Smooth muscle cell (in vitro differentiated cells): ENCODE measurements at regions not wholly inside any gene's neighbourhood (a gene's known extent, or its start where the extent isn't known, plus 50 kb on each side); places are given as distances from the start of the nearest gene placed in this dataset.
A peak's percentile ranks its signal among the peaks of the same experiment; 100 is the strongest.

ENCODE experiments used
- DNase-seq: peaks from one replicate; lab custom pipeline; 2025; ENCODE audit not compliant: unreplicated experiment; lab: John Stamatoyannopoulos, UW
- H2AFZ ChIP-seq: fragments of 200-600 bp; sonication (generic); 2 replicates; pipeline ENCODE4 v1.6.0; 2016; ENCODE audit warnings: antibody characterized with exemption, low read depth, mild to moderate bottlenecking
- H3F3A ChIP-seq: fragments of 200-600 bp; sonication (generic); 2 replicates; pipeline ENCODE4 v1.6.0; 2017; ENCODE audit warnings: antibody characterized with exemption, low read depth
- H3K27ac ChIP-seq: fragments of 200-600 bp; sonication (generic); 2 replicates; pipeline ENCODE4 v1.5.1; 2016; ENCODE audit warnings: low read depth, mild to moderate bottlenecking
- H3K27me3 ChIP-seq: fragments of 200-600 bp; sonication (generic); 2 replicates; pipeline ENCODE4 v1.6.1; 2016; ENCODE audit warnings: low read depth, mild to moderate bottlenecking
- H3K36me3 ChIP-seq: fragments of 200-600 bp; sonication (generic); 2 replicates; pipeline ENCODE4 v1.5.1; 2016; ENCODE audit warnings: low read depth
- H3K4me1 ChIP-seq: fragments of 200-600 bp; sonication (generic); 2 replicates; pipeline ENCODE4 v1.5.1; 2016; ENCODE audit warnings: low read depth
- H3K4me2 ChIP-seq: fragments of 200-600 bp; sonication (generic); 2 replicates; pipeline ENCODE4 v1.6.0; 2016; ENCODE audit warnings: mild to moderate bottlenecking
- H3K4me3 ChIP-seq: fragments of 200-600 bp; sonication (generic); 2 replicates; pipeline ENCODE4 v1.5.1; 2016; ENCODE audit warnings: mild to moderate bottlenecking
- H3K79me2 ChIP-seq: fragments of 200-600 bp; sonication (generic); 2 replicates; pipeline ENCODE4 v1.6.0; 2016; ENCODE audit warnings: low read depth, mild to moderate bottlenecking
- H3K9ac ChIP-seq: fragments of 200-600 bp; sonication (generic); 2 replicates; pipeline ENCODE4 v1.6.0; 2016; ENCODE audit warnings: low read depth
- H3K9me3 ChIP-seq: fragments of 200-600 bp; sonication (generic); replicated peaks from 2 replicates; pipeline ENCODE4 v1.5.1; 2016; ENCODE audit warnings: low read depth
- H4K20me1 ChIP-seq: fragments of 200-600 bp; sonication (generic); 2 replicates; pipeline ENCODE4 v1.6.0; 2016; ENCODE audit warnings: low read depth
- CTCF ChIP-seq: fragments of 200-600 bp; sonication (generic); IDR thresholded peaks from 2 replicates; pipeline ENCODE4 v1.5.1; 2017; ENCODE audit warnings: borderline replicate concordance, mild to moderate bottlenecking, antibody characterized with exemption; ENCODE audit not compliant: insufficient read depth, poor library complexity, severe bottlenecking
- WGBS: methylation state at CpG from one replicate; pipeline ENCODE4 v1.1.7; 2016; ENCODE audit warnings: low lambda C conversion rate; 5-methylcytosine and 5-hydroxymethylcytosine counted together

GRCh38 chr12:63362166-63362565 lies 211.2 kb upstream of the AVPR1A start:
- Histone ChIP-seq H3K4me2 (no peak overlapping the region), H3K9me3 (no peaks in the 10 kb centered on the region), H3K36me3 (no peaks in the 10 kb centered on the region), H3K4me1 (no peaks in the 10 kb centered on the region), H3K4me3 (no peak overlapping the region), H3K27ac (no peak overlapping the region), H2AFZ (no peak overlapping the region), H3K9ac (no peak overlapping the region), H3F3A (no peaks in the 10 kb centered on the region), H3K79me2 (no peaks in the 10 kb centered on the region), H4K20me1 (no peaks in the 10 kb centered on the region), H3K27me3 (no peaks in the 10 kb centered on the region)
- TF ChIP-seq CTCF = no peak
- WGBS = 93% methylated on average over 2 of the region's 2 CpGs
- DNase-seq = no peak

GRCh38 chr12:63354969-63355368 lies 204.0 kb upstream of the AVPR1A start:
- Histone ChIP-seq H3K9ac (no peak overlapping the region), H3K79me2 (no peaks in the 10 kb centered on the region), H2AFZ (no peak overlapping the region), H3F3A (no peaks in the 10 kb centered on the region), H3K9me3 (no peaks in the 10 kb centered on the region), H4K20me1 (no peaks in the 10 kb centered on the region), H3K4me2 (no peak overlapping the region), H3K36me3 (no peaks in the 10 kb centered on the region), H3K27me3 (no peaks in the 10 kb centered on the region), H3K4me1 (no peaks in the 10 kb centered on the region), H3K27ac (no peak overlapping the region), H3K4me3 (no peak overlapping the region)
- no peak for DNase-seq
- WGBS = 48% methylated on average over 1 of the region's 1 CpG
- no peak for TF ChIP-seq CTCF

GRCh38 chr12:63353559-63353958 lies 202.6 kb upstream of the AVPR1A start:
- H3K79me2 ChIP-seq = no peaks in the 10 kb centered on the region
- no peak for DNase-seq
- peak; percentile 4 for TF ChIP-seq CTCF
- H4K20me1 ChIP-seq = no peaks in the 10 kb centered on the region
- H3K4me3 ChIP-seq = no peak overlapping the region
- H3K27ac ChIP-seq = no peak overlapping the region
- no peaks in the 10 kb centered on the region for H3K36me3 ChIP-seq
- H3K4me1 ChIP-seq = no peaks in the 10 kb centered on the region
- 94% methylated on average over 1 of the region's 1 CpG for WGBS
- no peaks in the 10 kb centered on the region for H3K27me3 ChIP-seq
- H2AFZ ChIP-seq = no peak overlapping the region
- H3K9ac ChIP-seq = no peak overlapping the region
- H3K4me2 ChIP-seq = no peak overlapping the region
- no peaks in the 10 kb centered on the region for H3F3A ChIP-seq
- H3K9me3 ChIP-seq = no peaks in the 10 kb centered on the region

GRCh38 chr12:63351370-63351769 lies 200.4 kb upstream of the AVPR1A start:
- Histone ChIP-seq H3K27ac (no peak overlapping the region), H3K36me3 (no peaks in the 10 kb centered on the region), H3K9me3 (no peaks in the 10 kb centered on the region), H3K27me3 (no peaks in the 10 kb centered on the region), H2AFZ (no peak overlapping the region), H3K4me1 (no peaks in the 10 kb centered on the region), H3K9ac (no peak overlapping the region), H4K20me1 (no peaks in the 10 kb centered on the region), H3F3A (no peaks in the 10 kb centered on the region), H3K79me2 (no peaks in the 10 kb centered on the region), H3K4me3 (no peak overlapping the region), H3K4me2 (no peak overlapping the region)
- TF ChIP-seq CTCF = no peak
- WGBS = 92% methylated on average over 3 of the region's 3 CpGs
- no peak for DNase-seq
